LNCAP (cell line): ENCODE measurements at regions not wholly inside any gene's neighbourhood (a gene's known extent, or its start where the extent isn't known, plus 50 kb on each side); places are given as distances from the start of the nearest gene placed in this dataset.

ENCODE experiments used
- CTCF ChIP-seq: fragments of 450-650 bp; IDR thresholded peaks from 2 replicates; pipeline ENCODE4 v1.5.1; 2017; ENCODE audit warnings: mild to moderate bottlenecking

- TF ChIP-seq CTCF, result no peak
These were observed 209.3 kb upstream of the TBX20 start for GRCh38 chr7:35463176-35463700.

DNA sequence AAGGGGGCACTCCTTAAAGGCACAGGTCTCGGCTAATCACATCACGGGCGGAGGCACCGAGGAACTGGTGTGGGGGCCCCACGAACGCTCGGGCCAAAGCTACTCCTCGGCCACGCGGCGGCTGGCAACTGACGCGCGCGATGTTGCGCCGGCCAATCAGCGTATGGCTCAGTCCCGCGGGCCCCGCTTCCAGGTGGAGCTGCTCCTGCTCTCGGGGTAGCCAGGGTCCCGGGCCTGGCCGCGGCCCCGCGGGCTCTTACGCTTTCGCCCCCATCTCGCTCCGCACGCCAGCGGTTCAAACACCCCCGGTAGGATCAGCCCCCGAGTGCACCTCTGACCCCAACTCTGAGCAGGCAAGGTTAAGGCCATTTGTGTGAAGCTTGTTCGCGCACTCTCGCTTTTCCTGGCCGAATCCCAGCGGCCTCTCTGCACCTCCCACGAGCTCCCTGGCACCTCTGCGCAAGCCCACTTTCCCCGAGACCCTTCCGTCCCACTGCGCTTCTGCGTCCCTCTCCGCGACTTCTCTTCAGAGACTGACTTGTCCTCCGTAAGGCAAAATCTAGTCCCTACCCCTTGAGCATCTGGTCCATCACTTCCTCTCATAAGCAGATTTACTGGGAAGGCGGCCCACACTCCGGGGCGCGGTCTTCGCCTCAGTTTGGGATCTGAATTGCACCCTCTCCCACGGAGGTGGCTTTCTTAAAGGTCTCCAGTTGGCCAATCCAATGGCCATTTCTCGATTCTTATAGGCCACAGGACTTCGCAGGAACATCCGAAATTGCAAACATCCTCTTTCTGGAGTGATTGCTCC, 200.9 kb upstream of the TBX20 start:
- TF ChIP-seq CTCF, result no peak

DNA sequence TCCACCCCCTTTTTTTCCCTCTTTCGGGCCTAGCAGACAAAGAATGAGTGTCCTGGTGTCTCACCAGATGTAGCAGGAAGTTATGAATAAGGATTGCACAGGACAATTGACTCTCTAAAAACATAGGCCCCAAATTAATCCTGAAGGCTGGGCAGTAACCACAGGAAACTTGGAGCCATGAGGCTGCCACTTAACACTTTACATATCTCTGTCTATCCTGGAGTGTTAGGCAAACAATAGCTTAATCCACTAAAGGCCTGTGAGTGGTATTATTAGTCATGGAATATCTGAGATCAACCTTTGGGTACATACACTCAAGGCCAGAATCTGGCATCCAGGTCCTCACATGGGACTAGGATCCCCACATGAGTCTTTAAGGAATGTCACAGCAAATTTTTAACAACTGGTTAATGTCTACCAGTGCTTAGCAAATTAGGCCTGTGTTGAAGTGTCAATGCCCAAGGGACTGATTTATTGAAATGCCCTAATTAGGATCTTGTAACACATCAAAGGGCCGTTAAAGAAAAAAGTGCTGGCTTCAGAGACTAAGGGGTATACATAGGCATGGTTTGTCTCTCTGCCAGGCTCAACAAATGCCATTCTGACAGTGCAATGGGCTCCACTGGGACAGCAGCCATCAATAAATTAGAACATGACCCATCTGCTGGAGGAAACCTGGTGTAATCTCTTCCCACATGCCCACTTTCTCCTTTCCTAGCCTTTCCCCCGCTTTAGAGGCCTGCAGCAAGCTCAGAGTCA, 196.7 kb upstream of the TBX20 start:
- no peak for TF ChIP-seq CTCF

GRCh38 chr7:35448486-35448885, 194.6 kb upstream of the TBX20 start:
- no peak for TF ChIP-seq CTCF

DNA sequence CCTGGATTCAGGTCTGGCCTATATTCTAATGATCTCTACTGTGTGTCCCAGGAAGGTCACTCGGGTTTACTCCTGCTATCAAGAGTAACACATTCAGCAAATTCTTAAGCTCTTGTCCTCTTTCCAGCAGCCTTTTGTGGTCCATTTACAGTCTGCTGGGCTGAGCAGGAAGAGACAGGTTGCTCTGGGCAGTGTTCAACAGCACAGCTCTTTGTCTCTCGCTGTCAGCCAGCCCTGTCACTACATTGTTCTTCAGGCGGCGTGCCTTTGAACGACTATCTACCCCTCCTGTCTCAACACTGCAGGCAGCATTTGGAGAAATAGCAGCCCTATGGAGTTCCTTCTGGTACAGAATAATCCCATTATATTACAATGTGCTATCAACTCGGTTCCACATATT, 192.2 kb upstream of the TBX20 start:
- no peak for TF ChIP-seq CTCF

DNA sequence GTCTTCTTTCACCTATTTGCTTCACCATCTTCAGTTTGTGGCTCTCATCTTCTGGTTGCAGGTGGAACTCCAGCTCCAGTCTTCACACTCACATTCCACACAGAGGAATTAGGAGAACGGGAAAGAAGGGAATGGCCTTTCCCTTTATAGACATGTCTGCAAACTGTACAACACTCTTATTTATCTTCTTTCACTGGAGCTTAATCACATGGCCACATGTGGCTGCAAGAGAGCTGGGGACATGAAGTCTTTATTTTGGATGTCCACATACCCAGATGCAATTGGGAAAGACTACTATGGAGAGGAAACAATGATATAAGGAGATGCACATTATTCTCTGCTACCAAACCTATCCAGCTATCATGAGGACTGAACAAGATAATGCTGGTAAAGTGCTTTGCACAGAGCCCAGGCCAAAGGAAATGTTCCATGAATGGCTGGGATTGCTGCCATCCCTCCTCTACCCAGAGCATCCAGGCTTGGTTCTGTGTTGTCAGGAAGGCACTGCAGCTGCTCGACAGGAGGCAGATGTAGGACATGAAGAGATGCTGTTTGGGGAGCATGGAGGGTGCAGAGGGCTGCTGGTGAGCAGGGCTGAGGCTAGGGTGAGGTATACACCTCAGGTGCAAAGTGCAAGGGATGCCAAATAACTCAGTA, 183.8 kb upstream of the TBX20 start:
- TF ChIP-seq CTCF, result no peak

DNA sequence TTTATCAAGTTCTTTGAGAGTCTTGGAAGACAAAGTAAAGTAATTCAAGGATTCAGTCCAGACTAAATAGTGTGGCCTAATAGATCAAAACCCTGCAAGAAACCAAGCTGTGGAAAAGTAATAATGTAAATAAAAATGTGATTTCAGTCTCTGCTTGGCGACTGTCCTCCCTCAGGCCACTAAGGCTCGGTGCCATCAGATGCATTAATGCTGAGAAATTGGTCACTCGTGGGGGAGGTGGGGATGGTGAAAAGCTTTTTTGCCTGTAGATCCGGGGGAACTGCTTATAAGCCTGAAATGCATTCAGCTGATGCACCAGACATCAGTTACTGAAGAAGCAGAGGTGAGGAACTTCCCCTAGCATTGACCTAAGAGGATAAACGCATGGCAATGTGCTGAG, 182.6 kb upstream of the TBX20 start:
- no peak for TF ChIP-seq CTCF
